ENCODE measurements at regions not wholly inside any gene's neighbourhood (a gene's known extent, or its start where the extent isn't known, plus 50 kb on each side); places are given as distances from the start of the nearest gene placed in this dataset.
"Not testable (repeated sequence)": the region's sequence is repeated elsewhere in the genome, so short reads cannot be mapped to it uniquely, and the experiment has no call there.

DNA sequence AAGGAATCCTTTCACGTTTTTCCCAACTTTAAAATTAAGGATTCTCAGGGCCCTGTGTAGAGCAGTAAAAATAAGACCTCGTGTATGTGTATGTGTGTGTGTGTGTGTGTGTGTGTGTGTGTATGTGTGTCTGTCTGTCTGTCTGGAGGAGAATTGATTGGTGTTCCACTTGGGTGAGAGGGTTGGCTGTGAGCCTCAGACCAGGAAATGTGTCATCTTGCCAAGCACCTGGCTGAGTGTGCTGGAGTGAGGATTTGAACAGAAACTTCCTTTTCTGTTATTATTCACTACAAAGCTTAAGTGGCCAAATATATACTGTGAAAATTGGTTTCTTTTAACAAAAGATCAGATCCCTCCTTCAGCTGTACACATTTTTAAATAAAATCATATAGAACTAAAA, 103.6 kb upstream of the NUDT6 start:
- DNase-seq (ENCODE audit: low spot score) = not testable (repeated sequence)

DNA sequence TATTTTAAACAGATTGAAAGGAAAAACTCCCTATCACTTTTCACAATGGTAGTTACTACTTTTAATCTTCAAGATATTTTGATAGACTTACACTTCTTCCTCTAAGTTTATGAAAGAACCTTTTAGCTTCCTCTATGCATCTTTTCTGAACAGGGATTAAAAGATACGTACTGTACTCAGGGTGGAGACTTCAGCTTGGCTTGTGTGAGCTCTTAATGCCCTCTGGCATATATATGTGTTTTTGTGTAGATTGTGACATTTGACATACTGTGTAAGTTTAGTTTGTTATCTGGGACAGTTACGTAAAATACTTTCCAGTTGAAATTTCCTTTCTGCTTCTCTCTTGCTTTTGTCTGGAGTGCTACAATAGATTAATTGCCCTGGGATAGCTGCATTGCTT, 109.3 kb upstream of the NUDT6 start:
- no peak for DNase-seq (ENCODE audit: low spot score)

DNA sequence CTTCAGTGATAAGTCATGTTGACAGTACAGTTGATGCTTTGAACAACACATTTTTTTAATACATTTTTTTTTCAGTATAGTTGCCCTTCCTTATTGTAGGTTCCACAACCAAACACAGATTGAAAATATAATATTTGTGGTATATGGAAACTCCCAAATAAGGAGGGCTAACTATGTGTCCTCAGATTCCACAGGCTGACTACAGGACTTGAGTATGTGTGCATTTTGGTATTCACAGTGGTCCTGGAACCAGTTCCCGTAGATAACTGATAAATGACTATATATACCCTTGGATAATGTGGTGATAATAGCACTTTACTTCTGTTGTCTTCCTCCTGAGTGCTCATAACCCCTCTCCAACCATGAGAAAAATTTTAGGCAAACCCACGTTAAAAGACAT, 111.6 kb upstream of the NUDT6 start:
- no peak for DNase-seq (ENCODE audit: low spot score)

DNA sequence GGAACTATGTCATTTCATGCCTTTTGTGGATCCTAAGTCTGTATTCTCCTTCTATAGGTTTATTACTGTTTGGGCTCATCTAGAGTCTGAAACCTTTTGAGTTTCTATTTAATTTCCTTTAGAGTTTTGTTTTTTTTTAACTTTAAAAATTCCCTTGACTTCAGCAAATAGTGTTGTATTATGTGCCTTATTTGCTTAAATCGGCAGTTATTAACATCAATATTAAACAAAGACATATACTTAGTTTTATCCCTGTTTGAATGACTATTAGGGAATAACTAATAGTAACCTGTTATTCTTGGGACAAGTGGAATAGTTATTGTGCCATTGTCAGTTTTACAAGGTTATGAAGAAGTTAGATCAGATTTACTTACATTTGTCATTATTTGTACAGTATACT, 112.8 kb upstream of the NUDT6 start:
- DNase-seq (ENCODE audit: low spot score) = no peak

DNA sequence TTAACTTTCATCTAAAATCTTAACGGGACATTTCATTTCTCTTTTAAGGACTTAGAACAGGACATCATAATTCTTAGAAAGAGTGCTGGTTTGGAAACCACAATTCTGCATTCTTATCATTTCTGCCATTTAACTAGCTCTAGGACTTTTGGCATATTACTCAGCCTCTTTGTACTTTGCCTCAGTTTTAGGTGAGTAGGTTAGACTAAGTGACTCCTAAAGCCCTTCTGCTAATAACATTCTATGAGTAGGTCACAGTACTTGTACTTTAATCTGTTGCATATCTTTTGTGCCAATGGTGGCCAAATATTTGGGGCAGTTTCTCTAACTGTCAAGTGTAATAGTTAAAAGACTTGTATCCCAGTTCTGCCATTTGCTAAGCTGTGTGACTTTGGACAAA, 115.4 kb upstream of the NUDT6 start:
- peak; percentile 42 for DNase-seq (ENCODE audit: low spot score)

DNA sequence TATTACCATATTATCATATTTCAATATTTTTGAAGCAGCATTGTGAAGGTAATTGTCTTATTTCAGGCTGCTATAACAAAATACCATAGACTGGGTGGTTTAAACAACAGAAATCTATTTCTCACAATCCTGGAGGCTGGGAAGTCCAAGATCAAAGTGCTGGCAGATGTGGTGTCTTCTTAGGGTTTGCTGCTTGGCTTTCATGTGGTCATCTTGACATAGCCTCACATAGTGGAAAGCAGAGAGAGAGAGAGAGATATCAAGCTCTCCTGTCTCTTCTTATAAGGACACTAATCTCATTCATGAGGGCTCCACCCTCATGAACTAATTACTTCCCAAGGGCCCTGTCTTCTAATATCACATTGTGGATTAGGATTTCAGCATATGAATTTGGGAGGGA, 119.7 kb upstream of the NUDT6 start:
- no peak for DNase-seq (ENCODE audit: low spot score)

DNA sequence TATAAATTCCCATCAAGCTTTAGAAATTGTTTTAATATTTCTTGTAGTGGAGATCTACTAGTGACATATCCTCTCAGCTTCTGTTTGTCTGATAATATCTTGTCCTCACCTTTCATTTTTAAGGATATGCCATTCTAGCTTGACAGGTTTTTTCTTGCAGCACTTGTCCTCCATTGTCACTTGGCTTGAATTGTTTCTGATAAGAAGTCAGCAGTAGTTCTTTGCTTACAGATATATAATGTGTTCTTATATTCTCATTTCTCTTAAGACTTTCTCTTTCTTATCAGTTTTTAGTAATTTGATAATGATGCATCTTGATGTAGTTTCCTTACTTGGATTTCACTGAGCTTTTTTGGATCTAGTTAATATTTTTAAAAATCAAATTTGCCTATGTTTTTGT, 120.6 kb upstream of the NUDT6 start:
- no peak for DNase-seq (ENCODE audit: low spot score)

DNA sequence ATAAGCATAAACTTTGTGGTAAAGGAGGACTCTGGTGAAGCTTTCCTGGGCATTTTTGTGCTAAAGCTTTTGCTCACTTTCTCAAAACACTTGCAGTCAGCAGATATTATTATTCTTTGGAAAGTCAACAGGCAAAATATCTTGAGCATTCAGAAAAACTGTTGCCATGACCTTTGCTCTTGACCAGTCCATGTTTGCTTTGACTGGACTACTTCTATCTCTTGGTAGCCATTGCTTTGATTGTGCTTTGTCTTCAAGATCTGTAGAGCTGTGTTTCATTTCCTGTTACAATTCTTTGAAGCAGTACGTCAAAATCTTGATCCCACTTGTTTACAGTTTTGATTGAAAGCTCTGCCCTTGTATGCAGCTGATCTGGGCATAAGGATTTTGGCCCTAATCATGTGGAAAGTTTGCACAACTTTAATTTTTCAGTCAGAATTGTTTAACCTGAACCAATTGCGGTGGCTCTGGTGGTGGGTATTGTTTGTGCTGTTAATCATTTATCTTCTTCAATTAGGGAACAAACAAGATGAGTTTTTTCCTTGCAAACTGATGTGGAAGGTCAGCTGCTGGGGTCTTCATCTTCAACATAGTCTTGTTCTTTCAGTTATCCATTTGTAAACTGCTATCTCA, 121.5 kb upstream of the NUDT6 start:
- DNase-seq (ENCODE audit: low spot score) = no peak

DNA sequence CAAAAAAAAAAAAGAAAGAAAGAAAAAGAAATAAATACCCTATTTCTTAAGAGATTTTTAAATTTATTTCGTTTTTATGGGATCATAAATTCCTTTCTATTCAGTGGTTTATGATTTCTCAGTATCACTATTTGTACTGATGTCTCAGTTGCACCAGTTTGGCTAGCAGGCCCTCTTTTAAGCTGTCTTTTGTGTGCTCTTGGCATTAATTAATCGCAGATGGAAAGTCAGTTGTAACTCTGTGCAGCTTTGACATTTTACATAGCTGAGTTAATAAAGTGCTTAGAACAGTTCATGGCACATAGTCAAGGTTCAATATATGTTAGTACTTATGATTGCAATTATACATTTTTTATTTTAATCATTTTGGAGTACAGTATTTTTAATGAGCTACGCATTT, 123.7 kb upstream of the NUDT6 start:
- no peak for DNase-seq (ENCODE audit: low spot score)

DNA sequence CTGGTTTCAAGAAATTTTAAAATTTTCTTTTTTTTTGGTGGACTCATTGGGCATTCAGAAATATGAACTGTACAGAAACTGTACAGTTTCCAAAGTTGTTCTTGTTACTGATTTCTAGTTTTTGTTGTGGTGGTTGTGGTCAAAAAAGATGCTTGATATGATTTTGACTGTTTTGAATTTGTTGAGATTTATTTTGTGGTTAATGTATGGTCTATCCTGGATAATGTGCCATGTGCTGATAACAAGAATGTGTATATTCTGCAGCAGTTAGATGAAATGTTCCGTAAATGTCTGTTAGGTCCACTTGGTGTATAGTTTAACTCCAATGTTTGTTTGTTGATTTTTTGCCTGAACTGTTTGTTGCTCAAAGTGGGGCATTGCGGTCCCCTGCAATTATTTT, 127.6 kb upstream of the NUDT6 start:
- DNase-seq (ENCODE audit: low spot score) = no peak

DNA sequence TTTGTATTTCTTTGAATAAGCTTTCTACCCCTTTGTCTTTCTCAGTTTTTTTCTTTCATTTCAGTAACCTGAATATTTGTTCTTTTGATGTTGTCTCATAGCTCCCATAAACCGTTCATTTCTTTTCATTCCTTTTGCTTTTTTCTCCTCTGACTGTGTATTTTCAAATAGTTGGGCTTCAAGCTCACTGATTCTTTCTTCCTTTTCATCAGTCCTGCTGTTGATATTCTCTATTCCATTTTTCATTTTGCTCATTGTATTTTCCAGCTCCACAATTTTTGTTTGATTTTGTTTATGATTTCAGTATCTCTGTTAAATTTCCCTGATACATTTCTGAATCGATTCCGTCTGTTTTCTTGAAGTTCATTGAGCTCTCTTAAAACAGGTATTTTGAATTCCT, 129.6 kb upstream of the NUDT6 start:
- no peak for DNase-seq (ENCODE audit: low spot score)

DNA sequence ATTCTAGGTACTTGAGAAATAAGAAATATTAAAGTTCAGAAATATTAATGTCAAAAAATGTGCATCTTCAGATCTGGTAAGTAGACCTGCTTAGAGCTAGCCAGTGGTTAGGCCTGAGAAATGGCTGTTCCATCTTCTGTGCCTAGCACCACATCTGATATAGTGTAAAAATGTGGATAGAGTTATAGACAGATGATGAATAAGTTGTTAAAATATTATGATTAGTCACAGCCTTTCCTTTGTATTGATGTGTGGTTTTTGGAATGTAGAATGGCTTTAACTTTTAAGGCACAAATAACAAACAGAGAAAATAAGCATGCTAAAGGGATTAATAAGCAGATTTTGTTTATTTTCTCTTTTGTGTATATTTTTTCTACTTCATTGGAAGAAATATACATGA, 133.5 kb upstream of the NUDT6 start:
- peak; percentile 26 for DNase-seq (ENCODE audit: low spot score)

DNA sequence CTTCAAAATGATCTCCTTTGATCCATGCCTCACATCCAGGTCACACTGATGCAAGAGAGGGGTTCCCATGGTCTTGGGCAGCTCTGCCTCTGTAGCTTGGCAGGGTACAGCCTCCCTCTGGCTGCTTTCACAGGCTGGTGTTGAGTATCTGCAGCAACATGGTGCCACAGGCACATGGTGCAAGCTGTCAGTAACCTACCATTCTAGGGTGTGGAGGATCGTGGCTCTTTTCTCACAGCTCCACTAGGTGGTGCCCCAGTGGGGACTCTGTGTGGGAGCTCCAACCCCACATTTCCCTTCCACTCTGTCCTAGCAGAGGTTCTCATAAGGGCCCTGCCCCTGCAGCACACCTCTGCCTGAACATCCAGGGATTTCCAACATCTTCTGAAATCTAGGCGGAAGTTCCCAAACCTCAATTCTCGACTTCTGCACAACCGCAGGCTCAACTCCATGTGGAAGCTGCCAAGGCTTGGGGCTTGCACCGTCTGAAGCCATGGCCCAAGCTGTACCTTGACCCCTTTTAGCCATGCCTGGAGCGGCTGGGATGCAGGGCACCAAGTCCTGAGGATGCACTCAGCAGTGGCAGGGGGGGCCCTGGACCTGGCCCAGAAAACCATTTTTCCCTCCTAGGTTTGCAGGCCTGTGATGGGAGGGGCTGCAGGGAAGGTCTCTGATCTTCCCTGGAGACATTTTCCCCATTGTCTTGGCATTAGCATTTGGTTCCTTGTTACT, 137.8 kb upstream of the NUDT6 start:
- DNase-seq (ENCODE audit: low spot score) = no peak

DNA sequence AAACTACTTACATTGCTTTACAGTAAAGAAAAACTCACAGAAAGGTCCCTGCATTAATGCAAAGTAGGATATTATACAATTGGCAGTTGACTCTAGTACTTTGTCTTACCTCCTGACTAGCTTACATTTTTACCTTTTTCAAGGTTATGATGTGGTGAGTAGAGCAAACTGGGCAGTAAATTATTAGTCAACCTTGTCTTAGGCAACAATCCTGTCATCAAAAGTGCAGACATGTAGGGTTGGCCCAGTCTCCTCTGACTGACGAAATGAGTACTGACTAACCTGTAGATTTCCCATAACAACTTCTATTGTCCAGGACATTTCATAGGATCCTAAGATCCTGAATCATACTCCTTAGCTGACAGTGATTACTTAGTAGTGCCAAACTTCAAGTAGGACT, 142.0 kb upstream of the NUDT6 start:
- no peak for DNase-seq (ENCODE audit: low spot score)

DNA sequence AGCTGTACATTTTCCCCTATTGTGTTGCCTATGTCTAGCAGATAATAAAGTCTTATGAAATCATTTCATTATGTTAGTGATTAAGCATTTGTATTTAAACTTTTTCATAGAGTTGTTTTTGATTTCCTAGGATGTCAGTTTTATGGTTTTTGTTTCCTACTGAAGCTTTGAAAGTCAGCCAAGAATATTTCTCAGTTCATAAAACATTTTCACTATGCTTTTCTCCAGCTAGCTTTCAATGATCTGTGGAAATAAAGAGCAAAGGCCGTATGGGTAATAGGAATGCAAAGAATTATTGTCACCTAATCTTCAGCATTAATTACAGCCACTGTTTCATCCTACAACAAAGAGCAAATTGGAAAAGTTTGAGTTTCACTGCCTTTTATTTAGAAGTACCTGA, 145.7 kb upstream of the NUDT6 start:
- DNase-seq (ENCODE audit: low spot score) = no peak

DNA sequence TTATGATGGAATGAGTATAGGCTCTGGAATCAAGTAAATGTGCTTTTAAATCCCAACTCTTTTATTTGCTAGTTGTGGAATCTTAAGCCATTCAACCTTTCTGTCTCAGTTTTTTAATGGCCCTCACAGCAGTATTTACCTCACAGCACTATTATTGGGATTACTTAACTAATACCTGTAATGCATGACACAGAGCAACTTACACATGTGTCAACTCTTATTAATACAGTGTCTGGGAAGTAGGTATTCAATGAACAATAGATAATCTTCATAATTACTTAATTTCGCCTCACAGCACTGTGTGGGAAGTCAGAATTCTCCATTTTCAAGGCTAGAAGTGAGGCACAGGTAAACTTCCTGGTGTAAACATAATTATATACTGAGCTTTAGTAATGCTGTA, 149.7 kb upstream of the NUDT6 start:
- DNase-seq (ENCODE audit: low spot score) = no peak

DNA sequence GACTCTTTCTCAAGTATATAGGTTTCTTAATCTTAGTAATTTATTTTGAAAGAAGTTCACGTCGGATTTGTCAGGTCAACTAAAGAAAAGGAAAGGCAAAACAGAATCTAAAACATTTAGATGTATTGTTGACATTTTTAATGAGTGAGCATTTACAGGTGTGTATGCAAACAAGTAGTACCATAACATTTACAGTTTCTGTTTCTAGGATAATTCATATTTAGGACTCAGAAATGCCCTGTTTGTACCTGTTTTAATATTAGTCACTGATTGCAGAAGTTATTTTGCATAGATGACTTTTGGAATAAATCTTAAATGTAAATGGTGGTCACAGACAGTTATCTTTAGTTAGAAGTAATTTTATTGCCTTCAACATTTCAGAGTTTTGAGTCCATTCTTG, 151.3 kb upstream of the NUDT6 start:
- no peak for DNase-seq (ENCODE audit: low spot score)

DNA sequence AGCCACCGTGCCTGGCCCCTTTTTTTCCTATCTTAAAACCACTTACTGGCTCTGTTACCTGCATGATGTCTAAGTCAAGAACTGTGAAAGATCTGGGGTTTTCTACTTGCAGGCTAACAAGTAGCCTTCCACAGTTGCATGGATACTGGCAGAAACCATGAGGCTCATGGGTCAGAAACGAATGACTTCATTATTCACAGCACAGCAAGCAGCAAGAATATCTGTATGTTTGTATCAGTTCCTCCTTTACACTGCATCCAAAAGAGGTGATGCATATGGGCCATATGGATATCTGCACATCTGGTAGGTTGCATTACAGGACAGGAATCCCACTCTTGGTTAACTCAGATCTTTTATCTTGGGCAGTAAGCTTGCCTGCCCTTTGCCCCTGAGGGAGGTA, 154.9 kb upstream of the NUDT6 start:
- DNase-seq (ENCODE audit: low spot score) = no peak

DNA sequence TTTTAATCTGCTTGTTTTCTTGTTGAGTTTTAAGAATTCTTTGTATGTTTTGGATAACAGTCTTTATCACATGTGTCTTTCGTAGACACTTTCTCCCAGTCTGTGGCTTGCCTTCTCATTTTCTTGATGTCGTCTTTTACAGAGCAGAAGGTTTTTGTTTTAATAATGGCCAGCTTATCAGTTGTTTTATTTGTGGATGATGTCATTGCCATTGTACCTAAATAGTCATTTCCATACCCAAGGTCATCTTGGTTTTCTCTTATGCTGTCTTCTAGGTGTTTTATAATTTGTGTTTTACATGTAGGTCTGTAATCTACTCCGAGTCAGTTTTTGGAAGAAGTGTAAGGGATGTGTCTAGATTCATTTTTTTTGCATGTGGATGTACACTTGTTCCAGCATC, 159.6 kb upstream of the NUDT6 start:
- DNase-seq (ENCODE audit: low spot score) = no peak

DNA sequence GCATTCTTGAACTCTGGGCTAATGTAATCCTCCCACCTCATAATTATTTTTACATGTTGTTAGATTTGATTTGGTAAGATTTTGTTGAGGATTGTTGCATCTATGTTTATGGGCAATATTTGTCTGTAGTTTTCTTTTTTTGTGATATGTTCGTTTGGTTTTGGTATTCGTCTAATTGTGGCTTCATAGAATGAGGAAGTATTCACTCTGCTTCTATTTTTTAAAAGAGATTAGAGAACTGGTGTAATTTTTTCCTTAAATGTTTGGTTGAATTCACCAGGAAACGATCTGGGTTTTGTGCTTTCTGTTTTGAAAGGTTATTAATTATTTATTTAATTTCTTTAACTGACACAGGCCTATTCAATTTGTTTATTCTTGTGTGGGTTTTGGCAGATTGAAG, 161.2 kb upstream of the NUDT6 start:
- no peak for DNase-seq (ENCODE audit: low spot score)

DNA sequence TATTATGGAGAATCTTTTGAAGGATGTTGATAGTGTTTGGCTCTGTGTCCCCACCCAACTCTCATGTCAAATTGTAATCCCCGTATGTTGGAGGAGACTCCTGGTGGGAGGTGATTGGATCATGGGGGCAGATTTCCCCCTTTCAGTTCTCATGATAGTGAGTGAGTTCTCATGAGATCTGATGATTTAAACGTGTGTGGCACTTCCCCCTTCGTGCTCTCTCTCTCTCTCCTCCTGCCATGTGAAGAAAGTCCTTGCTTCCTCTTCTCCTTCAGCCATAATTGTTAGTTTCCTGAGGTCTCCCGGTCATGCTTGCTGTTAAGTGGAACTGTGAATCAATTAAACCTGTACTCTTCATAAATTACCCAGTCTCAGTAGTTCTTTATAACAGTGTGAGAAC, 166.1 kb upstream of the NUDT6 start:
- no peak for DNase-seq (ENCODE audit: low spot score)

DNA sequence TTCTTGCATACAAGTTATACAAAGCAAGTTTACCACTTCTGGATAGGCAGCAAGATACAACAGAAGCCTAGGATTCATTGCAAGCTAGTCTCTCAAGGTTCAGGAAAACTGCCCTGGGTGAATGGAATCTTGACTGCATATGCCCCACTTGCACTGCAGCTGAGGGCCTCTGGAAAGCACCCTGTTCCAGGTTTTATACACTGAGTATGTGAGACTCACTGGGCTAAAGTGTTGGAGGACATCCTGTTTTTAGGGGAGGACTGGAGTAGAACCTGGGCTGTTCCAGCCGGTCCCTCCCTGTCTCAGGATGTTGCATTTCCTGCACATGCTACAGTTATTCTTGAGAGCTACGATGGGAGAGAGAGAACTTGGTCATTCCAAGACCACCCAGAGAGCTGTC, 168.5 kb upstream of the NUDT6 start:
- no peak for DNase-seq (ENCODE audit: low spot score)

DNA sequence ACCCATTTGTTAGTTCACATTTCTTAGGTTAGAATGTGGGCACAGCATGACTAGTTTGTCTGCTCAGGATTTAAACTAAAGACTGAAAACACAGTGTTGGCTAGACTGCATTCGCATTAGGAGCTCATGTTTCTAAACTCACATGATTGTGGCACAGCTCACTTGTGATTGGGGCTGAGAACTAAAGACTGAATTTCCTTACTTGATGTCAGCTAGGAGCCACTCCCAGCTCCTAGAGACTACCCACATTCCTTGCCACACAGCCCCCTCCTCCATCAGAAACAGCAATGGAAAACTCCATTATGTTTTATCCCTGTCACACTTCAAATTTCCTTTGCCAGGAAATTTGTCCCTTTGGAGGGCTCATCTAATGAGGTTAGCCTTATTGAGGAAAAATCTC, 170.2 kb upstream of the NUDT6 start:
- no peak for DNase-seq (ENCODE audit: low spot score)

DNA sequence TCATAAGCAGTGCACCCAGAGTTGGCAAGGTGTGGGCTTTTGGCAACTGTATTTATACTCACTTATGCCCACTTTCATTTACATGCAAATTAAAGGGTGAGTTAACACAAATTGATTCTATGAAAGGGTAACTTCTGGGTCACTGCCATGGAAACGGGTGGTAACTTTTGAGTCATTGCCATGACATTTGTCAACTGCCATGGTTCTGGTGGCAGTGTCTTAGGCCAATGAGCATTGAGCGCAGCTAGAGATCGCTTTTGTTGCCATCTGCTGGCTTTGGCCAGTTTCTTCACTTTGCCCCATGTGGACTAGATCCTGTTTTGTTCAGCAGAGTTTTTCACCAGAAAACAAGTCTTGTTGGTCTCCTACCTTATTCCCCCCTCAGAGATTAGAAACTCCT, 170.8 kb upstream of the NUDT6 start:
- no peak for DNase-seq (ENCODE audit: low spot score)
